ENCODE measurements at regions not wholly inside any gene's neighbourhood (a gene's known extent, or its start where the extent isn't known, plus 50 kb on each side); places are given as distances from the start of the nearest gene placed in this dataset.

- POLR2A ChIA-PET, result no interaction called here
- CTCF ChIA-PET (ENCODE audit: unreplicated experiment), result no interaction called here
- Histone ChIP-seq H3K4me2 (ENCODE audit: low read length) (no peak overlapping the region), H4K20me1 (ENCODE audit: insufficient read depth, low read length) (no peaks in the 10 kb centered on the region), H3K27ac (ENCODE audit: low read depth, low read length, poor library complexity, severe bottlenecking) (no peak overlapping the region), H2AFZ (ENCODE audit: low read length) (no peak overlapping the region), H3K9me2 (ENCODE audit: insufficient read depth, low read length) (no peaks in the 10 kb centered on the region), H3K9me3 (ENCODE audit: low read length) (0 out of 2 replicates have a peak, but pooled peaks cover 19% of the 10 kb centered on the region), H3K36me3 (ENCODE audit: insufficient read depth, low read length) (no peaks in the 10 kb centered on the region), H3K4me1 (ENCODE audit: insufficient read depth, low read length, poor library complexity, severe bottlenecking) (no peaks in the 10 kb centered on the region), H3K79me2 (ENCODE audit: insufficient read depth, low read depth, low read length) (no peaks in the 10 kb centered on the region), H3K4me3 (ENCODE audit: low read depth, low read length, poor library complexity, severe bottlenecking) (no peak overlapping the region)
- TF ChIP-seq EZH2phosphoT487 (IDR thresholded peaks at IDR 0.05; ENCODE audit: borderline replicate concordance, low read depth, low read length) (no peak), CTCF (conservative IDR thresholded peaks at IDR 0.05; ENCODE audit: low read length) (no peak)
- no peak for DNase-seq (ENCODE audit: low spot score)
- intact Hi-C loops (cut with micrococcal nuclease; ENCODE audit: unreplicated experiment), result no loop called here
- no TSS peak for BruUV-seq (replicated peaks)
Measured at GRCh38 chr4:63757929-63758328, 651.3 kb downstream of the TECRL start.

GRCh38 chr4:63742882-63743281 is 666.4 kb downstream of the TECRL start:
- intact Hi-C loops (cut with micrococcal nuclease; ENCODE audit: unreplicated experiment), result no loop called here

GRCh38 chr4:63729519-63729918 is 679.7 kb downstream of the TECRL start:
- Histone ChIP-seq H3K9me3 (ENCODE audit: low read length) (0 out of 2 replicates have a peak, but pooled peaks cover 7% of the 10 kb centered on the region), H3K9me2 (ENCODE audit: insufficient read depth, low read length) (no peaks in the 10 kb centered on the region), H3K36me3 (ENCODE audit: insufficient read depth, low read length) (no peaks in the 10 kb centered on the region), H3K79me2 (ENCODE audit: insufficient read depth, low read depth, low read length) (no peaks in the 10 kb centered on the region), H4K20me1 (ENCODE audit: insufficient read depth, low read length) (no peaks in the 10 kb centered on the region), H3K4me1 (ENCODE audit: insufficient read depth, low read length, poor library complexity, severe bottlenecking) (no peaks in the 10 kb centered on the region), H3K4me3 (ENCODE audit: low read depth, low read length, poor library complexity, severe bottlenecking) (no peak overlapping the region), H2AFZ (ENCODE audit: low read length) (no peak overlapping the region), H3K27ac (ENCODE audit: low read depth, low read length, poor library complexity, severe bottlenecking) (no peak overlapping the region), H3K4me2 (ENCODE audit: low read length) (no peak overlapping the region)
- ChIA-PET CTCF (ENCODE audit: unreplicated experiment) (no interaction called here), POLR2A (no interaction called here)
- intact Hi-C loops (cut with micrococcal nuclease; ENCODE audit: unreplicated experiment), result no loop called here
- DNase-seq (ENCODE audit: low spot score), result no peak
- BruUV-seq (replicated peaks), result no TSS peak
- TF ChIP-seq CTCF (conservative IDR thresholded peaks at IDR 0.05; ENCODE audit: low read length), result no peak
- no peak for TF ChIP-seq EZH2phosphoT487 (IDR thresholded peaks at IDR 0.05; ENCODE audit: borderline replicate concordance, low read depth, low read length)

More at GRCh38 chr4:63742882-63743281, 666.4 kb downstream of the TECRL start:
- CTCF ChIA-PET (ENCODE audit: unreplicated experiment), result no interaction called here
- POLR2A ChIA-PET, result no interaction called here
- Histone ChIP-seq H3K4me3 (ENCODE audit: low read depth, low read length, poor library complexity, severe bottlenecking) (no peak overlapping the region), H3K36me3 (ENCODE audit: insufficient read depth, low read length) (no peaks in the 10 kb centered on the region), H3K79me2 (ENCODE audit: insufficient read depth, low read depth, low read length) (no peaks in the 10 kb centered on the region), H3K27ac (ENCODE audit: low read depth, low read length, poor library complexity, severe bottlenecking) (no peak overlapping the region), H3K4me1 (ENCODE audit: insufficient read depth, low read length, poor library complexity, severe bottlenecking) (no peaks in the 10 kb centered on the region), H3K9me2 (ENCODE audit: insufficient read depth, low read length) (no peaks in the 10 kb centered on the region), H3K4me2 (ENCODE audit: low read length) (no peak overlapping the region), H4K20me1 (ENCODE audit: insufficient read depth, low read length) (no peaks in the 10 kb centered on the region), H2AFZ (ENCODE audit: low read length) (no peak overlapping the region), H3K9me3 (ENCODE audit: low read length) (0 out of 2 replicates have a peak, but pooled peaks cover 11% of the 10 kb centered on the region)
- no TSS peak for BruUV-seq (replicated peaks)
- DNase-seq (ENCODE audit: low spot score), result no peak
- TF ChIP-seq CTCF (conservative IDR thresholded peaks at IDR 0.05; ENCODE audit: low read length), result no peak
- TF ChIP-seq EZH2phosphoT487 (IDR thresholded peaks at IDR 0.05; ENCODE audit: borderline replicate concordance, low read depth, low read length), result no peak

All from OCI-LY7 (cell line).